ENCODE measurements at regions not wholly inside any gene's neighbourhood (a gene's known extent, or its start where the extent isn't known, plus 50 kb on each side); places are given as distances from the start of the nearest gene placed in this dataset.

- Histone ChIP-seq H3K18ac (ENCODE audit: low read length) (no peak overlapping the region), H3K4ac (ENCODE audit: low read depth, low read length) (no peak overlapping the region), H3K27ac (ENCODE audit: low read depth, low read length) (no peak overlapping the region), H4K91ac (ENCODE audit: low read depth, low read length) (no peak overlapping the region), H2BK12ac (ENCODE audit: low read length) (no peak overlapping the region), H3K79me1 (ENCODE audit: low read length) (no peaks in the 10 kb centered on the region), H2BK120ac (ENCODE audit: insufficient read depth, low read length, poor library complexity) (no peak overlapping the region), H3K36me3 (ENCODE audit: control insufficient read depth in 1 of 2, insufficient read depth in 2 of 2, low read length in 2 of 2) (no peaks in the 10 kb centered on the region), H2BK5ac (ENCODE audit: low read depth, low read length, poor library complexity) (no peak overlapping the region), H3K14ac (ENCODE audit: low read length) (no peak overlapping the region), H3K4me2 (ENCODE audit: low read length) (no peak overlapping the region), H3K27me3 (ENCODE audit: insufficient read depth, low read length) (no peaks in the 10 kb centered on the region), H3K23ac (ENCODE audit: low read length) (no peak overlapping the region), H3K4me3 (ENCODE audit: low read depth, low read length) (no peak overlapping the region), H3K9ac (ENCODE audit: low read length) (no peak overlapping the region), H2AFZ (ENCODE audit: insufficient read depth, low read length, poor library complexity) (no peak overlapping the region), H2AK5ac (ENCODE audit: low read length) (no peak overlapping the region), H4K8ac (ENCODE audit: low read depth, low read length) (no peak overlapping the region), H3K9me3 (ENCODE audit: insufficient read depth, low read depth, low read length) (no peaks in the 10 kb centered on the region), H4K12ac (ENCODE audit: low read depth, low read length) (no peak overlapping the region), H3K4me1 (ENCODE audit: control insufficient read depth in 1 of 2, insufficient read depth in 2 of 2, low read length in 2 of 2) (no peaks in the 10 kb centered on the region), H3K79me2 (ENCODE audit: control insufficient read depth, insufficient read depth, low read length, poor library complexity) (no peaks in the 10 kb centered on the region)
- no peak for DNase-seq
- no CpG with 5 or more reads among the region's 3 CpGs for WGBS (ENCODE audit: extremely low coverage, insufficient coverage, insufficient read length)
These were observed 122.2 kb upstream of the NCAM1 start for GRCh38 chr11:112839051-112839450.

- Histone ChIP-seq H3K27me3 (ENCODE audit: insufficient read depth, low read length) (no peaks in the 10 kb centered on the region), H4K91ac (ENCODE audit: low read depth, low read length) (no peak overlapping the region), H3K23ac (ENCODE audit: low read length) (no peak overlapping the region), H3K4ac (ENCODE audit: low read depth, low read length) (no peak overlapping the region), H2BK12ac (ENCODE audit: low read length) (no peak overlapping the region), H4K8ac (ENCODE audit: low read depth, low read length) (no peak overlapping the region), H3K79me2 (ENCODE audit: control insufficient read depth, insufficient read depth, low read length, poor library complexity) (no peaks in the 10 kb centered on the region), H2AFZ (ENCODE audit: insufficient read depth, low read length, poor library complexity) (no peak overlapping the region), H3K14ac (ENCODE audit: low read length) (no peak overlapping the region), H2AK5ac (ENCODE audit: low read length) (no peak overlapping the region), H2BK120ac (ENCODE audit: insufficient read depth, low read length, poor library complexity) (no peak overlapping the region), H3K4me1 (ENCODE audit: control insufficient read depth in 1 of 2, insufficient read depth in 2 of 2, low read length in 2 of 2) (peaks cover 2 to 6% of the 10 kb centered on the region in 2 experiments), H3K36me3 (ENCODE audit: control insufficient read depth in 1 of 2, insufficient read depth in 2 of 2, low read length in 2 of 2) (no peaks in the 10 kb centered on the region), H3K4me3 (ENCODE audit: low read depth, low read length) (no peak overlapping the region), H3K9me3 (ENCODE audit: insufficient read depth, low read depth, low read length) (no peaks in the 10 kb centered on the region), H3K9ac (ENCODE audit: low read length) (no peak overlapping the region), H3K27ac (ENCODE audit: low read depth, low read length) (no peak overlapping the region), H3K4me2 (ENCODE audit: low read length) (no peak overlapping the region), H3K18ac (ENCODE audit: low read length) (no peak overlapping the region), H3K79me1 (ENCODE audit: low read length) (no peaks in the 10 kb centered on the region), H4K12ac (ENCODE audit: low read depth, low read length) (no peak overlapping the region), H2BK5ac (ENCODE audit: low read depth, low read length, poor library complexity) (no peak overlapping the region)
- DNase-seq: no peak
- WGBS (ENCODE audit: extremely low coverage, insufficient coverage, insufficient read length): no CpG with 5 or more reads among the region's 3 CpGs
These were observed 119.5 kb upstream of the NCAM1 start for GRCh38 chr11:112841729-112842128.

- no peaks in the 10 kb centered on the region for H3K79me2 ChIP-seq (ENCODE audit: control insufficient read depth, insufficient read depth, low read length, poor library complexity)
- peaks cover 2 to 6% of the 10 kb centered on the region in 2 experiments for H3K4me1 ChIP-seq (ENCODE audit: control insufficient read depth in 1 of 2, insufficient read depth in 2 of 2, low read length in 2 of 2)
- H4K8ac ChIP-seq (ENCODE audit: low read depth, low read length): no peak overlapping the region
- no peak overlapping the region for H3K27ac ChIP-seq (ENCODE audit: low read depth, low read length)
- no peak overlapping the region for H4K12ac ChIP-seq (ENCODE audit: low read depth, low read length)
- no peak for DNase-seq
- no peak overlapping the region for H2BK5ac ChIP-seq (ENCODE audit: low read depth, low read length, poor library complexity)
- H3K4me3 ChIP-seq (ENCODE audit: low read depth, low read length): no peak overlapping the region
- H3K9me3 ChIP-seq (ENCODE audit: insufficient read depth, low read depth, low read length): no peaks in the 10 kb centered on the region
- H3K27me3 ChIP-seq (ENCODE audit: insufficient read depth, low read length): no peaks in the 10 kb centered on the region
- H3K4ac ChIP-seq (ENCODE audit: low read depth, low read length): no peak overlapping the region
- H2AFZ ChIP-seq (ENCODE audit: insufficient read depth, low read length, poor library complexity): no peak overlapping the region
- no peak overlapping the region for H2BK120ac ChIP-seq (ENCODE audit: insufficient read depth, low read length, poor library complexity)
- H3K36me3 ChIP-seq (ENCODE audit: control insufficient read depth in 1 of 2, insufficient read depth in 2 of 2, low read length in 2 of 2): no peaks in the 10 kb centered on the region
- H2AK5ac ChIP-seq (ENCODE audit: low read length): no peak overlapping the region
- no peaks in the 10 kb centered on the region for H3K79me1 ChIP-seq (ENCODE audit: low read length)
- no peak overlapping the region for H4K91ac ChIP-seq (ENCODE audit: low read depth, low read length)
- H3K18ac ChIP-seq (ENCODE audit: low read length): no peak overlapping the region
- no CpG with 5 or more reads among the region's 4 CpGs for WGBS (ENCODE audit: extremely low coverage, insufficient coverage, insufficient read length)
- no peak overlapping the region for H3K4me2 ChIP-seq (ENCODE audit: low read length)
- no peak overlapping the region for H3K14ac ChIP-seq (ENCODE audit: low read length)
- no peak overlapping the region for H3K23ac ChIP-seq (ENCODE audit: low read length)
- H2BK12ac ChIP-seq (ENCODE audit: low read length): no peak overlapping the region
- H3K9ac ChIP-seq (ENCODE audit: low read length): no peak overlapping the region
These were observed 119.1 kb upstream of the NCAM1 start for GRCh38 chr11:112842151-112842550.

GRCh38 chr11:112844517-112844916 lies 116.7 kb upstream of the NCAM1 start:
- DNase-seq: no peak
- peaks cover 2 to 6% of the 10 kb centered on the region in 2 experiments for H3K4me1 ChIP-seq (ENCODE audit: control insufficient read depth in 1 of 2, insufficient read depth in 2 of 2, low read length in 2 of 2)
- no peak overlapping the region for H2BK5ac ChIP-seq (ENCODE audit: low read depth, low read length, poor library complexity)
- no peak overlapping the region for H4K8ac ChIP-seq (ENCODE audit: low read depth, low read length)
- no peak overlapping the region for H3K4me3 ChIP-seq (ENCODE audit: low read depth, low read length)
- H4K91ac ChIP-seq (ENCODE audit: low read depth, low read length): no peak overlapping the region
- H2AFZ ChIP-seq (ENCODE audit: insufficient read depth, low read length, poor library complexity): no peak overlapping the region
- H3K9me3 ChIP-seq (ENCODE audit: insufficient read depth, low read depth, low read length): no peaks in the 10 kb centered on the region
- H2BK12ac ChIP-seq (ENCODE audit: low read length): no peak overlapping the region
- H2BK120ac ChIP-seq (ENCODE audit: insufficient read depth, low read length, poor library complexity): no peak overlapping the region
- no peak overlapping the region for H2AK5ac ChIP-seq (ENCODE audit: low read length)
- H3K79me2 ChIP-seq (ENCODE audit: control insufficient read depth, insufficient read depth, low read length, poor library complexity): no peaks in the 10 kb centered on the region
- no peak overlapping the region for H3K4ac ChIP-seq (ENCODE audit: low read depth, low read length)
- H3K23ac ChIP-seq (ENCODE audit: low read length): no peak overlapping the region
- H3K18ac ChIP-seq (ENCODE audit: low read length): no peak overlapping the region
- no peak overlapping the region for H4K12ac ChIP-seq (ENCODE audit: low read depth, low read length)
- H3K14ac ChIP-seq (ENCODE audit: low read length): no peak overlapping the region
- no peaks in the 10 kb centered on the region for H3K27me3 ChIP-seq (ENCODE audit: insufficient read depth, low read length)
- no peak overlapping the region for H3K27ac ChIP-seq (ENCODE audit: low read depth, low read length)
- H3K9ac ChIP-seq (ENCODE audit: low read length): no peak overlapping the region
- H3K79me1 ChIP-seq (ENCODE audit: low read length): no peaks in the 10 kb centered on the region
- H3K4me2 ChIP-seq (ENCODE audit: low read length): no peak overlapping the region
- H3K36me3 ChIP-seq (ENCODE audit: control insufficient read depth in 1 of 2, insufficient read depth in 2 of 2, low read length in 2 of 2): no peaks in the 10 kb centered on the region

Data from trophoblast cell (in vitro differentiated cells and primary cell).